Endothelial cell (in vitro differentiated cells): ENCODE measurements at regions not wholly inside any gene's neighbourhood (a gene's known extent, or its start where the extent isn't known, plus 50 kb on each side); places are given as distances from the start of the nearest gene placed in this dataset.

Experiments
- DNase-seq: peaks from one replicate; pipeline ENCODE4 v3.0.0; 2021; ENCODE audit warnings: low spot score
- H3K27ac Mint-ChIP-seq: one replicate; pipeline ENCODE4 v1.8.0; 2021; ENCODE audit warnings: mixed read lengths, inconsistent platforms; ENCODE audit not compliant: unreplicated experiment
- H3K27me3 Mint-ChIP-seq: one replicate; pipeline ENCODE4 v1.8.0; 2021; ENCODE audit warnings: mild to moderate bottlenecking, moderate library complexity, mixed read lengths, inconsistent platforms; ENCODE audit not compliant: unreplicated experiment
- H3K36me3 Mint-ChIP-seq: one replicate; pipeline ENCODE4 v1.8.0; 2021; ENCODE audit warnings: mild to moderate bottlenecking, low read depth, mixed read lengths, inconsistent platforms; ENCODE audit not compliant: unreplicated experiment
- H3K4me1 Mint-ChIP-seq: one replicate; pipeline ENCODE4 v1.8.0; 2021; ENCODE audit warnings: mild to moderate bottlenecking, mixed read lengths, inconsistent platforms; ENCODE audit not compliant: unreplicated experiment
- H3K4me3 Mint-ChIP-seq: one replicate; pipeline ENCODE4 v1.8.0; 2021; ENCODE audit warnings: mild to moderate bottlenecking, mixed read lengths, inconsistent platforms; ENCODE audit not compliant: unreplicated experiment
- H3K9me3 Mint-ChIP-seq: one replicate; pipeline ENCODE4 v1.8.0; 2021; ENCODE audit warnings: mixed read lengths, inconsistent platforms; ENCODE audit not compliant: unreplicated experiment
- CTCF ChIP-seq: fragments of 200-600 bp; sonication (generic); IDR thresholded peaks from one replicate; pipeline ENCODE4 v1.5.0; 2021; ENCODE audit warnings: antibody characterized with exemption; ENCODE audit not compliant: unreplicated experiment

- no peak for TF ChIP-seq CTCF
- Mint-ChIP-seq H3K36me3 (no peaks in the 10 kb centered on the region), H3K27me3 (no peaks in the 10 kb centered on the region), H3K27ac (no peak overlapping the region), H3K4me3 (no peak overlapping the region), H3K9me3 (no peaks in the 10 kb centered on the region), H3K4me1 (no peaks in the 10 kb centered on the region)
- DNase-seq: no peak
Observed at GRCh38 chr7:21154614-21155013, 273.3 kb upstream of the SP4 start.

DNA sequence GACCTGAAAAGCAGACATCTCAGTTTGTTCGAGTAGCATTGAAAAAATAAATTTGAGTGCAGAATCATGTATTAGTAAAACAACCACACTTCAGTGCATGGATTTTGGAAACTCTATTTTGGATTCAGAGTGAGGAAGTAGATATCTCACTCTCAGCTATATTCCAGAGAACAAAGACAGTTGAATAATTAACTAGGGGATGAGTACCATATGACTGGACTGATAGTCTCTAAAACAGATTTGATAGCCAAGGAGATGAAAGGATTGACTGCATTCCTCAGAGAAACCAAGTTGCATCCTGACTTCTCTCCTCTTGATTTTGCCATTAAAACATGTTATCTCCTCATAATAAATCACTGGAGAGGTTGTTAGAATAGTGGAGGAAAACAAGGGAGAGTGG is 268.4 kb upstream of the SP4 start:
- no peak overlapping the region for H3K27ac Mint-ChIP-seq
- DNase-seq: no peak
- no peaks in the 10 kb centered on the region for H3K4me1 Mint-ChIP-seq
- no peaks in the 10 kb centered on the region for H3K9me3 Mint-ChIP-seq
- H3K36me3 Mint-ChIP-seq: no peaks in the 10 kb centered on the region
- no peak for TF ChIP-seq CTCF
- H3K4me3 Mint-ChIP-seq: no peak overlapping the region
- no peaks in the 10 kb centered on the region for H3K27me3 Mint-ChIP-seq

GRCh38 chr7:21160401-21160800 is 267.5 kb upstream of the SP4 start:
- H3K4me3 Mint-ChIP-seq: no peak overlapping the region
- no peaks in the 10 kb centered on the region for H3K27me3 Mint-ChIP-seq
- no peak overlapping the region for H3K27ac Mint-ChIP-seq
- H3K9me3 Mint-ChIP-seq: no peaks in the 10 kb centered on the region
- no peaks in the 10 kb centered on the region for H3K36me3 Mint-ChIP-seq
- no peak for DNase-seq
- no peak for TF ChIP-seq CTCF
- H3K4me1 Mint-ChIP-seq: no peaks in the 10 kb centered on the region

- Mint-ChIP-seq H3K36me3 (no peaks in the 10 kb centered on the region), H3K4me1 (peaks cover 15% of the 10 kb centered on the region), H3K27ac (no peak overlapping the region), H3K9me3 (no peaks in the 10 kb centered on the region), H3K4me3 (no peak overlapping the region), H3K27me3 (peaks cover 6% of the 10 kb centered on the region)
- DNase-seq: no peak
- no peak for TF ChIP-seq CTCF
Observed at GRCh38 chr7:21167942-21168341, 259.9 kb upstream of the SP4 start.

- TF ChIP-seq CTCF: no peak
- Mint-ChIP-seq H3K27ac (no peak overlapping the region), H3K36me3 (no peaks in the 10 kb centered on the region), H3K4me3 (peak overlapping the region; percentile 26), H3K27me3 (peaks cover 6% of the 10 kb centered on the region), H3K4me1 (peaks cover 15% of the 10 kb centered on the region), H3K9me3 (no peaks in the 10 kb centered on the region)
- no peak for DNase-seq
Observed at GRCh38 chr7:21169667-21170580, 258.0 kb upstream of the SP4 start.
